HUES48 (cell line): ENCODE measurements at regions not wholly inside any gene's neighbourhood (a gene's known extent, or its start where the extent isn't known, plus 50 kb on each side); places are given as distances from the start of the nearest gene placed in this dataset.
"Not testable (repeated sequence)": the region's sequence is repeated elsewhere in the genome, so short reads cannot be mapped to it uniquely, and the experiment has no call there.

Source experiments
- H3K27ac ChIP-seq: one replicate; pipeline ENCODE4 v1.7.0; 2013; ENCODE audit warnings: low read depth, low read length, inconsistent platforms
- H3K27me3 ChIP-seq: 2 replicates; pipeline ENCODE4 v1.6.1; 2013; ENCODE audit warnings: mild to moderate bottlenecking, low read length; ENCODE audit not compliant: control insufficient read depth, insufficient read depth
- H3K36me3 ChIP-seq: 2 replicates; pipeline ENCODE4 v1.6.1; 2013; ENCODE audit warnings: low read length; ENCODE audit not compliant: control insufficient read depth, insufficient read depth
- H3K4me1 ChIP-seq: 2 replicates; pipeline ENCODE4 v1.6.1; 2013; ENCODE audit warnings: mild to moderate bottlenecking, low read length; ENCODE audit not compliant: control insufficient read depth, insufficient read depth
- H3K4me3 ChIP-seq: 2 replicates; pipeline ENCODE4 v1.5.1; 2013; ENCODE audit warnings: mild to moderate bottlenecking, low read depth, low read length
- H3K9ac ChIP-seq: 2 replicates; pipeline ENCODE4 v1.6.1; 2013; ENCODE audit warnings: mild to moderate bottlenecking, low read depth, low read length, moderate library complexity
- H3K9me3 ChIP-seq: 2 replicates; pipeline ENCODE4 v1.6.1; 2013; ENCODE audit warnings: low read length; ENCODE audit not compliant: control insufficient read depth, insufficient read depth

- no peak overlapping the region for H3K9ac ChIP-seq
- H3K4me1 ChIP-seq, result peaks cover 18% of the 10 kb centered on the region
- H3K27me3 ChIP-seq, result peaks cover 12% of the 10 kb centered on the region
- H3K9me3 ChIP-seq, result no peaks in the 10 kb centered on the region
- no peak overlapping the region for H3K27ac ChIP-seq
- H3K36me3 ChIP-seq, result no peaks in the 10 kb centered on the region
- H3K4me3 ChIP-seq, result no peak overlapping the region
Measured at GRCh38 chr10:100623521-100624230, 87.9 kb downstream of the HIF1AN start.

GRCh38 chr10:100624298-100624697 lies 88.6 kb downstream of the HIF1AN start:
- Histone ChIP-seq H3K9ac (no peak overlapping the region), H3K9me3 (no peaks in the 10 kb centered on the region), H3K27me3 (peaks cover 12% of the 10 kb centered on the region), H3K27ac (no peak overlapping the region), H3K4me1 (peaks cover 18% of the 10 kb centered on the region), H3K4me3 (no peak overlapping the region), H3K36me3 (no peaks in the 10 kb centered on the region)

- H3K36me3 ChIP-seq, result no peaks in the 10 kb centered on the region
- peaks cover 8% of the 10 kb centered on the region for H3K27me3 ChIP-seq
- no peaks in the 10 kb centered on the region for H3K9me3 ChIP-seq
- peaks cover 18% of the 10 kb centered on the region for H3K4me1 ChIP-seq
- H3K27ac ChIP-seq, result no peak overlapping the region
- H3K9ac ChIP-seq, result peak overlapping the region; percentile 62
- H3K4me3 ChIP-seq, result peak overlapping the region; percentile 23; the same call in 1 of the 2 replicates
Measured at GRCh38 chr10:100625816-100626215, 90.1 kb downstream of the HIF1AN start.

- peaks cover 18% of the 10 kb centered on the region for H3K4me1 ChIP-seq
- no peak overlapping the region for H3K27ac ChIP-seq
- H3K9ac ChIP-seq, result no peak overlapping the region
- peaks cover 5% of the 10 kb centered on the region for H3K27me3 ChIP-seq
- no peaks in the 10 kb centered on the region for H3K9me3 ChIP-seq
- no peaks in the 10 kb centered on the region for H3K36me3 ChIP-seq
- H3K4me3 ChIP-seq, result no peak overlapping the region
Measured at GRCh38 chr10:100628061-100628460, 92.3 kb downstream of the HIF1AN start.

GRCh38 chr10:100631192-100631591 lies 95.4 kb downstream of the HIF1AN start:
- H3K36me3 ChIP-seq, result no peaks in the 10 kb centered on the region
- peaks cover 2% of the 10 kb centered on the region for H3K4me1 ChIP-seq
- H3K27me3 ChIP-seq, result no peaks in the 10 kb centered on the region
- no peak overlapping the region for H3K27ac ChIP-seq
- H3K9me3 ChIP-seq, result no peaks in the 10 kb centered on the region
- H3K9ac ChIP-seq, result no peak overlapping the region
- no peak overlapping the region for H3K4me3 ChIP-seq

- H3K9me3 ChIP-seq, result no peaks in the 10 kb centered on the region
- no peak overlapping the region for H3K27ac ChIP-seq
- H3K4me1 ChIP-seq, result no peaks in the 10 kb centered on the region
- H3K4me3 ChIP-seq, result no peak overlapping the region
- no peak overlapping the region for H3K9ac ChIP-seq
- no peaks in the 10 kb centered on the region for H3K27me3 ChIP-seq
- no peaks in the 10 kb centered on the region for H3K36me3 ChIP-seq
Measured at GRCh38 chr10:100632027-100632426, 96.3 kb downstream of the HIF1AN start.

- Histone ChIP-seq H3K4me1 (peaks cover 10% of the 10 kb centered on the region), H3K4me3 (no peak overlapping the region), H3K27me3 (peaks cover under 1% of the 10 kb centered on the region; the same call in 1 of the 2 replicates), H3K36me3 (no peaks in the 10 kb centered on the region), H3K27ac (no peak overlapping the region), H3K9me3 (no peaks in the 10 kb centered on the region), H3K9ac (no peak overlapping the region)
Measured at GRCh38 chr10:100634034-100634433, 98.3 kb downstream of the HIF1AN start.

- H3K9me3 ChIP-seq, result no peaks in the 10 kb centered on the region
- H3K27me3 ChIP-seq, result peaks cover 8% of the 10 kb centered on the region; the same call in 1 of the 2 replicates
- no peak overlapping the region for H3K9ac ChIP-seq
- no peaks in the 10 kb centered on the region for H3K36me3 ChIP-seq
- H3K4me1 ChIP-seq, result peaks cover 17% of the 10 kb centered on the region
- H3K27ac ChIP-seq, result no peak overlapping the region
- no peak overlapping the region for H3K4me3 ChIP-seq
Measured at GRCh38 chr10:100636848-100637553, 101.3 kb downstream of the HIF1AN start.

- no peaks in the 10 kb centered on the region for H3K36me3 ChIP-seq
- H3K9me3 ChIP-seq, result no peaks in the 10 kb centered on the region
- H3K9ac ChIP-seq, result no peak overlapping the region
- peaks cover 8% of the 10 kb centered on the region; the same call in 1 of the 2 replicates for H3K27me3 ChIP-seq
- no peak overlapping the region for H3K4me3 ChIP-seq
- peaks cover 24% of the 10 kb centered on the region for H3K4me1 ChIP-seq
- H3K27ac ChIP-seq, result no peak overlapping the region
Measured at GRCh38 chr10:100637785-100638184, 102.0 kb downstream of the HIF1AN start.

GRCh38 chr10:100638969-100639368 lies 103.2 kb downstream of the HIF1AN start:
- not testable (repeated sequence) for H3K27ac ChIP-seq, H3K36me3 ChIP-seq, H3K27me3 ChIP-seq, H3K9me3 ChIP-seq, H3K4me3 ChIP-seq, H3K9ac ChIP-seq
- H3K4me1 ChIP-seq, result peaks cover 26% of the 10 kb centered on the region

- H3K27me3 ChIP-seq, result peaks cover 19% of the 10 kb centered on the region; the same call in 1 of the 2 replicates
- H3K36me3 ChIP-seq, result no peaks in the 10 kb centered on the region
- H3K27ac ChIP-seq, result peak overlapping the region; percentile 14
- peak overlapping the region; percentile 24 for H3K4me3 ChIP-seq
- H3K4me1 ChIP-seq, result peaks cover 40% of the 10 kb centered on the region
- H3K9ac ChIP-seq, result no peak overlapping the region
- H3K9me3 ChIP-seq, result no peaks in the 10 kb centered on the region
Measured at GRCh38 chr10:100642295-100642994, 102.9 kb upstream of the PAX2 start.
